H1 (cell line): ENCODE measurements at regions not wholly inside any gene's neighbourhood (a gene's known extent, or its start where the extent isn't known, plus 50 kb on each side); places are given as distances from the start of the nearest gene placed in this dataset.

Source experiments
- CEBPB ChIP-seq: IDR thresholded peaks from 2 replicates; pipeline ENCODE4 v1.6.1; 2012; ENCODE audit warnings: low read depth, low read length
- CHD1 ChIP-seq: IDR thresholded peaks from 2 replicates; pipeline ENCODE4 v1.6.1; 2012; ENCODE audit warnings: low read depth, low read length, improper control_type of control experiment
- POLR2A ChIP-seq, 2 experiments: IDR thresholded peaks; 1 replicate in 1 of 2; 2 replicates in 1 of 2; pipeline ENCODE4 v1.6.1; 2011; ENCODE audit warnings: low read depth in 2 of 2, low read length in 2 of 2, mild to moderate bottlenecking in 2 of 2; ENCODE audit errors: control extremely low read depth in 1 of 2
- POLR2AphosphoS5 ChIP-seq: IDR thresholded peaks from 2 replicates; pipeline ENCODE4 v1.6.1; 2011; ENCODE audit warnings: low read depth, low read length
- SIN3A ChIP-seq, 2 experiments: IDR thresholded peaks in 1 of 2; conservative IDR thresholded peaks in 1 of 2; 2 replicates each; pipeline ENCODE4 v1.6.1; 2011 to 2012; ENCODE audit warnings: low read length in 2 of 2, improper control_type of control experiment in 1 of 2, low read depth in 1 of 2, mild to moderate bottlenecking in 1 of 2
- TF ChIP-seq, protein P1 (sequence below): IDR thresholded peaks from 2 replicates; pipeline ENCODE4 v1.6.1; 2011; ENCODE audit warnings: low read length, improper control_type of control experiment
- TF ChIP-seq, protein P2 (sequence below), 3 experiments: IDR thresholded peaks; 1 replicate in 2 of 3; 2 replicates in 1 of 3; pipeline versions ENCODE4 v1.5.1 to v1.6.1; 2011; ENCODE audit warnings: low read length in 3 of 3, mild to moderate bottlenecking in 3 of 3, inconsistent platforms in 2 of 3, low read depth in 1 of 3, moderate library complexity in 1 of 3; ENCODE audit not compliant: insufficient read depth in 1 of 3; ENCODE audit errors: control extremely low read depth in 1 of 3

- TF ChIP-seq CEBPB (no peak), SIN3A (conservative IDR thresholded peaks at IDR 0.05 in 1 of 2, IDR thresholded peaks at IDR 0.05 in 1 of 2; ENCODE audit: low read depth in 1 of 2, low read length in 2 of 2) (no peak), POLR2AphosphoS5 (no peak), POLR2A (IDR thresholded peaks at IDR 0.05; ENCODE audit: control extremely low read depth in 1 of 2, low read depth in 2 of 2, low read length in 2 of 2) (no peak), CHD1 (no peak)
- TF ChIP-seq, protein P1, sequence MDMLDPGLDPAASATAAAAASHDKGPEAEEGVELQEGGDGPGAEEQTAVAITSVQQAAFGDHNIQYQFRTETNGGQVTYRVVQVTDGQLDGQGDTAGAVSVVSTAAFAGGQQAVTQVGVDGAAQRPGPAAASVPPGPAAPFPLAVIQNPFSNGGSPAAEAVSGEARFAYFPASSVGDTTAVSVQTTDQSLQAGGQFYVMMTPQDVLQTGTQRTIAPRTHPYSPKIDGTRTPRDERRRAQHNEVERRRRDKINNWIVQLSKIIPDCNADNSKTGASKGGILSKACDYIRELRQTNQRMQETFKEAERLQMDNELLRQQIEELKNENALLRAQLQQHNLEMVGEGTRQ, result no peak
- TF ChIP-seq, protein P2, sequence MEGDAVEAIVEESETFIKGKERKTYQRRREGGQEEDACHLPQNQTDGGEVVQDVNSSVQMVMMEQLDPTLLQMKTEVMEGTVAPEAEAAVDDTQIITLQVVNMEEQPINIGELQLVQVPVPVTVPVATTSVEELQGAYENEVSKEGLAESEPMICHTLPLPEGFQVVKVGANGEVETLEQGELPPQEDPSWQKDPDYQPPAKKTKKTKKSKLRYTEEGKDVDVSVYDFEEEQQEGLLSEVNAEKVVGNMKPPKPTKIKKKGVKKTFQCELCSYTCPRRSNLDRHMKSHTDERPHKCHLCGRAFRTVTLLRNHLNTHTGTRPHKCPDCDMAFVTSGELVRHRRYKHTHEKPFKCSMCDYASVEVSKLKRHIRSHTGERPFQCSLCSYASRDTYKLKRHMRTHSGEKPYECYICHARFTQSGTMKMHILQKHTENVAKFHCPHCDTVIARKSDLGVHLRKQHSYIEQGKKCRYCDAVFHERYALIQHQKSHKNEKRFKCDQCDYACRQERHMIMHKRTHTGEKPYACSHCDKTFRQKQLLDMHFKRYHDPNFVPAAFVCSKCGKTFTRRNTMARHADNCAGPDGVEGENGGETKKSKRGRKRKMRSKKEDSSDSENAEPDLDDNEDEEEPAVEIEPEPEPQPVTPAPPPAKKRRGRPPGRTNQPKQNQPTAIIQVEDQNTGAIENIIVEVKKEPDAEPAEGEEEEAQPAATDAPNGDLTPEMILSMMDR (IDR thresholded peaks at IDR 0.05; ENCODE audit: control extremely low read depth in 1 of 3, insufficient read depth in 1 of 3, low read depth in 1 of 3, low read length in 3 of 3), result no peak
Measured at GRCh38 chr11:20277014-20277413, 86.5 kb upstream of the HTATIP2 start.
